Ishikawa (cell line): ENCODE measurements at regions not wholly inside any gene's neighbourhood (a gene's known extent, or its start where the extent isn't known, plus 50 kb on each side); places are given as distances from the start of the nearest gene placed in this dataset.

ENCODE experiments used
- CEBPB ChIP-seq: IDR thresholded peaks from 2 replicates; pipeline ENCODE4 v1.6.1; 2012
- CREB1 ChIP-seq: IDR thresholded peaks from 2 replicates; pipeline ENCODE4 v1.6.1; 2012; ENCODE audit warnings: low read depth
- EGR1 ChIP-seq: IDR thresholded peaks from 2 replicates; pipeline ENCODE4 v1.6.1; 2012
- EP300 ChIP-seq: IDR thresholded peaks from 2 replicates; pipeline ENCODE4 v1.6.1; 2012; ENCODE audit warnings: borderline replicate concordance
- FOXM1 ChIP-seq: IDR thresholded peaks from 2 replicates; pipeline ENCODE4 v1.6.1; 2012; ENCODE audit warnings: low read depth, borderline replicate concordance
- NFIC ChIP-seq: IDR thresholded peaks from 2 replicates; pipeline ENCODE4 v1.6.1; 2012
- RAD21 ChIP-seq: IDR thresholded peaks from 2 replicates; pipeline ENCODE4 v1.6.1; 2012; ENCODE audit warnings: low read depth
- TAF1 ChIP-seq: IDR thresholded peaks from 2 replicates; pipeline ENCODE4 v1.6.1; 2012; ENCODE audit warnings: low read depth, mild to moderate bottlenecking
- TCF12 ChIP-seq: IDR thresholded peaks from 2 replicates; pipeline ENCODE4 v1.6.1; 2012; ENCODE audit warnings: low read depth
- TEAD4 ChIP-seq: IDR thresholded peaks from 2 replicates; pipeline ENCODE4 v1.6.1; 2012
- YY1 ChIP-seq: IDR thresholded peaks from 2 replicates; pipeline ENCODE4 v1.6.1; 2012; ENCODE audit warnings: low read depth
- ZBTB7A ChIP-seq: IDR thresholded peaks from 2 replicates; pipeline ENCODE4 v1.6.1; 2012; ENCODE audit warnings: low read depth
- TF ChIP-seq, protein P1 (sequence below): IDR thresholded peaks from 2 replicates; pipeline ENCODE4 v1.6.1; 2012; ENCODE audit warnings: low read depth, mild to moderate bottlenecking
- TF ChIP-seq, protein P2 (sequence below): IDR thresholded peaks from 2 replicates; pipeline ENCODE4 v1.6.1; 2012
- TF ChIP-seq, protein P3 (sequence below): IDR thresholded peaks from 2 replicates; pipeline ENCODE4 v1.6.1; 2012

DNA sequence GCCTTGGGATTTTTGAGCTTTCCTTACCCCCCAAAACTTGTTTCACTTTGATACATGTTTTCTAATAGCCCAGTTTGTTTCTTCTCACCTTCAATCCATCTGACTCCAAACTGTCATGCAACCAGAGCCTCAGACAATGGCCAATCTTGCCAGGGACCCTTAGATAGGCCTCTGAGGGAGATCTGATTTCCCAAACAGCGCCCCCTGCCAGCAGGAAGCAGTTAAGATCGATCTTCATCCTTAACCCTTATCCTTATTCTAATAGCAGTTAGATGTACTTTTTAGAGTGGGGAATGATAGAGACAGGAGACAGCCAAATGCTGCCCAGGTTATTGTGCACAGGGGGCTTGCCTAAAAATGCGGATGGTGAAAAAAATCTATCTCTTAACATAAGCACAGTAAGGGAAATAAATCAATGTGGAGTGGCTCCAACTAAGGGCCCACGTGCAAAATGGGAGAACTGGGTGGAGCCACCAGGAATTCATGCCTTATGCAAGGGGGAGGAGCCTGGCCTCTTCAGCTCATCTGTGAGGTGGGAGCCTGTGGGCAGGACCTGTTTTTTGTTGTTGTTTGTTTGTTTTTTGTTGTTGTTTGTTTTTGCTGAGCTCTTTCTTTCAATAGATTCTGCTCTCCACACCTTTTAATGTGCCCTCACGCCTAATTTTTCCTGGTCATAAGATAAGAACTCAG is 833.6 kb upstream of the AGA start:
- TF ChIP-seq, protein P1, sequence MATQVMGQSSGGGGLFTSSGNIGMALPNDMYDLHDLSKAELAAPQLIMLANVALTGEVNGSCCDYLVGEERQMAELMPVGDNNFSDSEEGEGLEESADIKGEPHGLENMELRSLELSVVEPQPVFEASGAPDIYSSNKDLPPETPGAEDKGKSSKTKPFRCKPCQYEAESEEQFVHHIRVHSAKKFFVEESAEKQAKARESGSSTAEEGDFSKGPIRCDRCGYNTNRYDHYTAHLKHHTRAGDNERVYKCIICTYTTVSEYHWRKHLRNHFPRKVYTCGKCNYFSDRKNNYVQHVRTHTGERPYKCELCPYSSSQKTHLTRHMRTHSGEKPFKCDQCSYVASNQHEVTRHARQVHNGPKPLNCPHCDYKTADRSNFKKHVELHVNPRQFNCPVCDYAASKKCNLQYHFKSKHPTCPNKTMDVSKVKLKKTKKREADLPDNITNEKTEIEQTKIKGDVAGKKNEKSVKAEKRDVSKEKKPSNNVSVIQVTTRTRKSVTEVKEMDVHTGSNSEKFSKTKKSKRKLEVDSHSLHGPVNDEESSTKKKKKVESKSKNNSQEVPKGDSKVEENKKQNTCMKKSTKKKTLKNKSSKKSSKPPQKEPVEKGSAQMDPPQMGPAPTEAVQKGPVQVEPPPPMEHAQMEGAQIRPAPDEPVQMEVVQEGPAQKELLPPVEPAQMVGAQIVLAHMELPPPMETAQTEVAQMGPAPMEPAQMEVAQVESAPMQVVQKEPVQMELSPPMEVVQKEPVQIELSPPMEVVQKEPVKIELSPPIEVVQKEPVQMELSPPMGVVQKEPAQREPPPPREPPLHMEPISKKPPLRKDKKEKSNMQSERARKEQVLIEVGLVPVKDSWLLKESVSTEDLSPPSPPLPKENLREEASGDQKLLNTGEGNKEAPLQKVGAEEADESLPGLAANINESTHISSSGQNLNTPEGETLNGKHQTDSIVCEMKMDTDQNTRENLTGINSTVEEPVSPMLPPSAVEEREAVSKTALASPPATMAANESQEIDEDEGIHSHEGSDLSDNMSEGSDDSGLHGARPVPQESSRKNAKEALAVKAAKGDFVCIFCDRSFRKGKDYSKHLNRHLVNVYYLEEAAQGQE: no peak
- TF ChIP-seq RAD21: peak; percentile 41

DNA sequence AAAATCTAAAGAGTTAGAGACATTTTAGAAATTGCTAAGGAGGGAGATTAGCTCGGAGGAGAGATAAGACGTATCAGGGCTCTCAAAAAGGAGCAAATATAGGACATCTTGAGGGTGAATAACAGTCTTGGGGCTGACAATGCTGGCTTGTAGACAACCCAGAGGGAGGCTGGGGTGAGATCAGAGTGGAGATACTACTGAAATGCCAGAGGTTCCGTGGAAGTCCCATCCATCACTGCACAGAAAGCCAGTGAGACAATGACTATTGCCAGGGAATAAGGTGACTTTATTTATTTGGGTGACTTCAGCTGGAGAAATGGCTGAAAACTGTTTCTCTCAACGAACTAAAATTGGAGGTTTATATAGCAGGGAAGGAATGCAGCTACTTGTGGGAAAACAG is 838.1 kb upstream of the AGA start:
- TF ChIP-seq YY1: no peak
- no peak for TF ChIP-seq NFIC
- TF ChIP-seq CEBPB: no peak
- TF ChIP-seq TCF12: no peak
- TF ChIP-seq, protein P2, sequence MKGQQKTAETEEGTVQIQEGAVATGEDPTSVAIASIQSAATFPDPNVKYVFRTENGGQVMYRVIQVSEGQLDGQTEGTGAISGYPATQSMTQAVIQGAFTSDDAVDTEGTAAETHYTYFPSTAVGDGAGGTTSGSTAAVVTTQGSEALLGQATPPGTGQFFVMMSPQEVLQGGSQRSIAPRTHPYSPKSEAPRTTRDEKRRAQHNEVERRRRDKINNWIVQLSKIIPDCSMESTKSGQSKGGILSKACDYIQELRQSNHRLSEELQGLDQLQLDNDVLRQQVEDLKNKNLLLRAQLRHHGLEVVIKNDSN: no peak
- TF ChIP-seq ZBTB7A: no peak
- no peak for TF ChIP-seq EGR1
- no peak for TF ChIP-seq CREB1
- TF ChIP-seq RAD21: no peak
- TF ChIP-seq, protein P3, sequence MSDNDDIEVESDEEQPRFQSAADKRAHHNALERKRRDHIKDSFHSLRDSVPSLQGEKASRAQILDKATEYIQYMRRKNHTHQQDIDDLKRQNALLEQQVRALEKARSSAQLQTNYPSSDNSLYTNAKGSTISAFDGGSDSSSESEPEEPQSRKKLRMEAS: no peak
- TF ChIP-seq TEAD4: no peak

DNA sequence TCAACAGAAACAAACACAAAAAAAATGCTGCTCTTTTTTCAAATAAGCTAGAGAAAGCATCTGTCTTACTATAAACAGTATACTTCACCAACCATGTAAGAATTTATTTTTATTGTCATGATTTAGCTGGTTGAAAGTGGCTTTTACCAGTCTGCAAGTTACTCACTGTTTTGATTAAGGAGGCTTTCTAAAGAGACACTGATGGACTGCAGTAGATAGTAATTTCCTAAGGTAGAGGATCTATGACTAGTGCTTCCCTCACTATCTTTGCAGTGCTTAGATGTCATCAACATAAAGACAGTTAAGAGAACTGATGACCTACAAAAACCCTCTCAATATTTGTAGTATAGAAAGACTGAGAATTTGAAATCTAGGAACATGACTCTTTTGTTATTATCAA is 846.2 kb upstream of the AGA start:
- TF ChIP-seq, protein P3: no peak
- TF ChIP-seq TCF12: no peak
- TF ChIP-seq, protein P2: no peak
- no peak for TF ChIP-seq EP300
- no peak for TF ChIP-seq YY1
- no peak for TF ChIP-seq ZBTB7A
- TF ChIP-seq, protein P1: no peak
- no peak for TF ChIP-seq EGR1
- no peak for TF ChIP-seq CEBPB
- TF ChIP-seq FOXM1: no peak
- no peak for TF ChIP-seq RAD21
- TF ChIP-seq TEAD4: no peak
- TF ChIP-seq NFIC: no peak
- no peak for TF ChIP-seq CREB1
- TF ChIP-seq TAF1: no peak

DNA sequence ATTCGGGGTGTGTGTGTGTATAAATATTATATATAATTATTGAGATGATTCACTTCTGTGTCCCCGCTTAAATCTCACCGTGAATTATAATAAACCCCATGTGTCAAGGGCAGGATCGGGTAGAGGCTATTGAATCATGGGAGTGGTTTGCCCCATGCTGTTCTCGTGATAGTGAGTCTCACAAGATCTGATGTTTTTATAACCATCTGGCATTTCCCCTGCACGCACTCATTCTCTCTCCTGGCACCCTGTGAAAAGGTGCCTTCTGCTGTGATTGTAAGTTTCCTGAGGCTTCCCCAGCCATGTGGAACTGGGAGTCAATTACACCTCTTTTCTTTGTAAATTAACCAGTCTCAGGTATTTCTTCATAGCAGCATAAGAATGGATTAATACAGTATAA is 851.4 kb upstream of the AGA start:
- TF ChIP-seq TEAD4: no peak
- no peak for TF ChIP-seq EP300
- TF ChIP-seq RAD21: no peak
- no peak for TF ChIP-seq NFIC
- TF ChIP-seq FOXM1: no peak
- no peak for TF ChIP-seq ZBTB7A
- TF ChIP-seq, protein P2: no peak
- no peak for TF ChIP-seq YY1
- no peak for TF ChIP-seq CREB1
- no peak for TF ChIP-seq EGR1

DNA sequence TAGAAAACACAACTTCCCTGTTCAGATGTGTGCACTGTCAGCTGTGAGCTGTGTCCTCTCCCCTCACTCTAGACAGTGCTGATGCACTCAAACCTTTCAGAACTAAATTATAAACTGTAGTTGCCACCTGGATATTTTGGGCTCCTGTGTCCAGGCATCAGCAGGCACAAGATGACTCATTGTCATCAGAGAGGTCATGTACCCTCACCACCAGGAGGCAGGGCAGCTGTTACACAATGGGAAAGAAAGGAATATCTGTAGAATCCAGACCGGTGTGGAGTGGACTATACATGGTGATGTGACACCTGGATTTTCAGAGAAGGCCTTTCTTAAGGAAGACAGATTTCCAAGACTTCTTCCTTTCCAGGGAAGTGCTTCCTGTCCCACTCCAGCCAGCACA is 854.4 kb upstream of the AGA start:
- TF ChIP-seq EP300 (no peak), TAF1 (no peak), RAD21 (peak; percentile 10; the same call in 1 of the 2 replicates), TCF12 (no peak), TEAD4 (no peak)

DNA sequence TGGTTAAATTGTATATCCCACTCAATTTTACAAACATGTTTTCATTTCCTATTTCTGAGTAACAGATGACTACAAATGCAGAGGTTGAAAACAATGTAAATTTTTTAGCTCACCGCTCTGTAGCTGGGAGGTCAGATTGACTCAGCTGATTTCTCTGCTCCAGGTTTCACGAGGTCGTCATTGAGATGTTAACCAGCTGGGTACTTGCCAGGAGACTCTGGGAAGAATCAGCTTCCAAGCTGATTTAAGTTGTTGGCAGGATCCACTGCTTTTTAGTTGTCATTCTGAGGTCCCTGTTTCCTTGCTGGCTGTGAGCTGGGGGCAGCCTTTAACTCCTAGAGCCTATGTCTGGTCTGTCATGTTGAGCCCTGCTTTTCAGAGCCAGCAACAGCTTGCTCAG is 864.3 kb upstream of the AGA start:
- TF ChIP-seq TCF12: no peak
- TF ChIP-seq ZBTB7A: no peak
- TF ChIP-seq EGR1: no peak
- no peak for TF ChIP-seq CEBPB
- TF ChIP-seq, protein P3: no peak
- no peak for TF ChIP-seq RAD21
- no peak for TF ChIP-seq TAF1
- no peak for TF ChIP-seq TEAD4
- TF ChIP-seq YY1: no peak
- no peak for TF ChIP-seq FOXM1
- TF ChIP-seq NFIC: no peak
- no peak for TF ChIP-seq EP300
